Central memory CD4-positive, alpha-beta T cell (primary cell): ENCODE measurements at regions not wholly inside any gene's neighbourhood (a gene's known extent, or its start where the extent isn't known, plus 50 kb on each side); places are given as distances from the start of the nearest gene placed in this dataset.
"Not testable (repeated sequence)": the region's sequence is repeated elsewhere in the genome, so short reads cannot be mapped to it uniquely, and the experiment has no call there.

Experiments
- DNase-seq: peaks from one replicate; pipeline ENCODE4 v3.0.0; 2022

DNA sequence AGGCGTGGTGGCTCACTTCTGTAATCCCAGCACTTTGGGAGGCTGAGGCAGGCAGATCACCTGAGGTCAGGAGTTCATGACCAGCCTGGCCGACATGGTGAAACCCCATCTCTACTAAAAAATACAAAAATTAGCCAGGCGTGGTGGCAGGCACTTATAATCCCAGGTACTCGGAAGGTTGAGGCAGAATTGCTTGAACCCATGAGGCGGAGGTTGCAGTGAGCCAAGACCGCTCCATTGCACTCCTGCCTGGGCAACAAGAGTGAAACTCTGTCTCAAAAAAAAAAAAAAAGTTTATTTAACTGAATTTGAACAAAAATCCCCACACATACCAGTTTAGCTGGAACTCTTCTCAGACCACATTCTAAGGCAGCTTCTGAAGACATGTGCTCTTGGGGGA is 51.8 kb upstream of the HABP2 start:
- DNase-seq = not testable (repeated sequence)
